ENCODE measurements at regions not wholly inside any gene's neighbourhood (a gene's known extent, or its start where the extent isn't known, plus 50 kb on each side); places are given as distances from the start of the nearest gene placed in this dataset.
"Not testable (repeated sequence)": the region's sequence is repeated elsewhere in the genome, so short reads cannot be mapped to it uniquely, and the experiment has no call there.

DNA sequence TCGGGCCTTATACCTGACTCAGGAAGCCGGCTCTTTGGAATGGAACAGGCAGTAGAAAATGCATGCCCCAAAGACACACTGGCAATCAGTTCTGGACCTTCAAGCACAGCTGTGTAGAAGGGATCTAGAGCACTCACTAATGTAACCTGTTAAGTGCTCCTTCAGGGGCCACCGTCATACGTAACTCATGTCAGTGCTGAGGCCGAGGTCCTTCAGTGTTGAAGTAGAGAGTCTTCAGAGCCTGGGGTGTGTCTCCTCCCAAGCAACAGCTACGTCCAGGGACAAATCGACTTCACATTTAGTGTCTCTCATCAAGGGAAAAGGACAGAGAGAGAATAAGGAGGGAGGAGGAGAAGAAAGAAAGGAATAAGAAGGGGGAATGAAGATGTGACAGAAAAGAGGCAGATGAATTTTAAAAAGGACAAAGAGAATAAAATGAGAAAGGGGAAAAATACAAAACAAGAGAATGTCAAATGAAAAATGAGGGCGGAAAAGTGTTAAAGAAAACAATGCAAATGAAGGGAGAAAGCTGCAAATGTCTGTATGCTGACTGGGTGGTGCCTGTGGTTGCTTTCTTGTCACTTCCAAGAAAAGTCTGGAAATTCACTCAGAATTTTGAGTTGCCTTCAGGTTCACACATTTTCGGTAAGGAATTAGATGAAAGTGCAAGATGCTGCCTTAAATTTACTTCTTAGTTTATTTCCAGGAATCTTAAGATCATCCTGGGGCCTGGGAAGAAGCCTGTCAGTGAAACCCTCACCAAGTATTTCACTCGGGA lies 989.4 kb downstream of the GRID1 start:
- DNase-seq = no peak

DNA sequence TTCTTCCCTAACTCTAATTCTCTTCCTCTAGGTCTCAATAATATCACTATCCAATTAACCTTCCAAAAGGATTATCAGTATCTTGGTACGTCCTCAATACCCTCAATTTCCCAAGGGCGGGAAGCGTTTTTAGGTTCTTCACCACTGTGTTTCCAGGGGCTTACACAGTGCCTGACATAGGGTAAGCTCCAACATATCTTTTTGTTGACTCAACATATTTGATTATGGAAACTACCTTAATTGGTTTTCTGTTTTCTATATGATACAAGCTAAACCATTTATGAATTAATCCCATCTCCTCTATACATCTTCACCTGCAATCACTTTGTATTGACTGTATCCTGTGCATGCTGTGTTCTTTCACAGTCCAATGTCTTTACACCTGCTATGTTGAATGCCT lies 987.3 kb downstream of the GRID1 start:
- no peak for DNase-seq

DNA sequence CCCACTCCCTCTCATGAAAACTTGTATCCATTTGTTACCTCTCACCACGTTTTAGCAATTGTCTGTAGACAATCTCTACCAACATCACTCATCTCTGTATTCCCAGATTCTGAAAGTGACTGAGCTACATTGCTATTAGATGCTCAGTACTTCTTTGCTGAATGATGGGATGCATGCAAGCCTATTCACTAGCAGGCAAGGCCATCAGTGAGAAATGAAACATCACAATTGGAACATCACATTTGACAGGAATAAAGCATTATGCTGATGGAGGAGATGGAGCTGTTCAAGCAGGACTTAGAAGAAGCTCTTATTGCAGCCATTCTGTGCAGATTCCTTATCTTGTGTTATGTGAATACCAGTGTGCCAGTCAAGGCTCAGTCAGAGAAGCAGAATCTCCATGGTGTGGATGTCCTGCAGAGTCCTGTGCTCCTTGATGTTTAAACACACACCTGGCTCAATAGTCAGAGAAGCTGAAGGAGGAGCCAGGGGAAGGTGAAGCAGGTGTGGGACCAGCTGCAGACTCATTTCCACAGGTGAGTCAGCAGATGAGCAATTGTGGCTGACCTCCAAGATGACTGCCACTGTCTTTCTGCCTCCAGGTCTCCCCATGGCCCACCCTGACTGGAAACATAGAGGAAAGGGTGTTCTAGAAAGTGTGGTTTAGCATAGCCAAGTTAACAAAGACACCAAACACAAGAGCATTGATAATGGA lies 965.5 kb downstream of the GRID1 start:
- no peak for DNase-seq

DNA sequence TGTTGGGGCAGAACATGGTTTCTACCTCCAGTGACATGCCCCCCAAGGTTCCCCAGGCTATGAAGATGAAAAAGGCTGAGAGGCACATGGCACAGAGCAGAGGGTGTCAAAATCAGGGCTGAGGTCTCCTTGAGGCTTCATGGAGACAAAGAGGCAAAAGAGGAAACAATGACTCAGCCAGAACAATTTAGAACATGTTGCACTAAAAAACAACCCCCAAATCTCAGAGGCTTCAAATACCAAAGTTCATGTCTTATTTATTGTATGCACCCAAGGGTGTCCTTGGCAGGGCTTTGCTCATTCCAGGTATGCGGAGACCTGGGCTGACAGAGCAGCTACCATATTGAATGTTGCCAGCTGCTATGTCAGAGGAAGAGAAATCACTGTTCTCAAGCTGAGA lies 964.1 kb downstream of the GRID1 start:
- DNase-seq = no peak

DNA sequence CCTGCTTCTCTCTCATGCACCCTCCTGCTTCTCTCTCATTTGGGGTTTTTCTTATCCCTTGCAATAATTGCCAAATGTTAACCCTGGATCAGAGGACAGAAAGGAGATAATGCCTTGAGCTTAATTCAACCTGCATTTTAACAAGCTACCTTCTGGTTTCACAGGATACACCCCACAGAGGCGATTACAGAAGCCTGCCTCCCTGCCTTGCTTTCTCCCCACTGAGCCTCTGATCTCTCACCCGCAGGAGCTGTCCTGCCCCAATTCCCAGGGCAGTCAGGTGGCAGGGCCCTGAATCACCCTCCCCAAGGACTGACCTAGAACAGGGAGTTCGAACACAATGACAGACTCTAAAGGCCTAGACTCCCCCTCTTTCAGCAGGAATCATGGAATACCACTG lies 959.5 kb downstream of the GRID1 start:
- DNase-seq = no peak

DNA sequence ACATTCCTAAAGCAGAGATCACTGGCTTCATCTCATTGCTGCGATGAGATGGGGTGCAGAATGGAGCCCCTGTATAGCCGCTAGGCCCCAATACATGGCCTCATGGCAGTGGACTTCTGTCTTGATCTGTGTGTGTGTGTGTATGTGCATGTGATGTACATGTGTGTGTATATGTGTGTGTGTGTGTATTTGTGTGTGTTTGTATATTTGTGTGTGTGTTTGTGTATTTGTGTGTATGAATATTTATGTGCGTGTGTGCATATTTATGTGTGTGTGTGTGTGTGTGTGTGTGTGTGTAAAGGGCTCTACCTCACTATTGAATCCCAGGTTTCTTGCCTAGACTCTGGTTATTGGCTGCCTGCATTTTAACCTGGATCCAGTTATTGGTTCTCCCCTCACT lies 958.2 kb downstream of the GRID1 start:
- DNase-seq = no peak

DNA sequence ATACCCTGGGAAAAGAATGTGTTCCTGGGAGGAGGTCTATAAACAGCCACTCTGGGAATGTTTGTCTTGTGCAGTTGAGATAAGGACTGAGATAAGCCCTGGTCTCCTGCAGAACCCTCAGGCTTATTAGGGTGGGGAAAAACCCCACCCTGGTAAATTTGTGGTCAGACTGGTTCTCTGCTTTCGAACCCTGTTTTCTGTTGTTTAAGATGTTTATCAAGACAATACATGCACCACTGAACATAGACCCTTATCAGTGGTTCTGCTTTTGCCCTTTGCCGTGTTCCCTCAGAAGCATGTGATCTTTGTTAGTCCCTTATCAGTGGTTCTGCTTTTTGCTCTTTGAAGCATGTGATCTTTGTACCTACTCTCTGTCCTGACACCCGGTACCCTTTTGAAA lies 956.0 kb downstream of the GRID1 start:
- not testable (repeated sequence) for DNase-seq

DNA sequence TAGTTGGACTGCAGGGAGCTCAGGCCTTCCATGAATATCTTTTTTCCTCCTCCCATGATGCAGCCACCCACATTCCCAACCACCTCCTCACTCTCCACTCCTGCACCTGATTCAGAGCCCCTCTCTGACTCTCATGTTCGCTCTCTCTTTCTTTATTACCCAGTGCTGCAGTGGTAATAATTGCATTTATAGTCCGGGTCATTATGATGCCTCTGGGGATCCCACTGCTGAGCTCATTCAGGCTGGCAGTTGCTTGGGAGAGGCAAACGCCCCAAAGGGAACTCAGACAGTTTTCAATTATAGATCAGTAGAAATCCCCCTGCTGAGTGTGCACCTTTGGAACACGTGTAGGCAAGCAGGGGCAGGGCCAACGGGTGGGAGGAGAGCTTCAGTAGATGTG lies 953.0 kb downstream of the GRID1 start:
- no peak for DNase-seq

DNA sequence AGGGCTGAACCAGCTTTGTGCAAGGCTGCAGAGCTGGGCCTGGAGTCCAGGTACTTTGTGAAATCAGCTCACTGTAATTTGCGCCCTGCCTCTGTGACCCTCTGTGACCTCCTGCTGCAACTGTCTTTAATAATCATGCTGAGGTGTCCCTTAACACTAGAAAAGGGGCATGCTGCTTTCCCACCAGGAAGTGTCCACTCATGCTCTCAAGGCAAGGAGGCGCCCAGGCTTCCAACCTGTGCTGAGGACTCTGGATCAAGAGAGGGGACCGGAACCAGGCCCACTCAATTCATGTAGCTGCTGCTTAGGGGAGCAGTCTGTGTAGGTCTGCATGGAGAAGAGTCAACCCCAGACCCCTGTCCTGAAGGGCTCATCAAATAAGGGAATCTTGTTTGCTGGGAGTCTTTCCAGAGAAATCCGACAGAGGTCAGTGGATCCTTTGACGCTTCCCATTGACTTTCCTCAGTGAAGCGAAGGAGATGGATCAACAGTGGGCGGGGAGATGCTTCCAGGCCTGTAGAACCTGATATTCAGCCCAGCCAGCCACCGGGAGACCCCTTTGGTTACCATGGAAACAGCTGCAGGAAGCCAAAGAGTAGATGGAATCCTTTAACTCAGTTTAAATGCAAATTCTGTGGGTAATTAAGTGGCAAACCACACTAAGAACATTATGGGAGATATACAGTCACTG lies 945.9 kb downstream of the GRID1 start:
- DNase-seq = no peak

DNA sequence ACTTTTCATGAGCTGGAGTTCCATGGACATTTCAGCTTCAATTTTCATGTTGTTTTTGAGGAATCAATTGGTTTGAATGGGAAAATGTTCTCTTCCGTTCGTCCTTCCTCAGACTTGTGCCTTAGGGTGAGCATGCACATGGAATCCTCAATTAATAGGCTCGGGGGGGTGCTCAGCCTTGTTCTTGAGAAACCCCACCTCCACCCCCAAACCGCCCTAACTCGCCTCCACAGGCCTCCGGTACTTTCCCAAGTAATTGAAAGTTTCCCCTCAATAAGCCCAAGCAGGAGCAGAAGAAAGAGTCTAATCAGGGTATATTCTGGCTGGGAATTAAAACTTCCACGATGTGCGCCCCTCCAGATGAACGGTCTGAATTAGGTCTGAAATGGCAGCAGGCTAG lies 945.2 kb downstream of the GRID1 start:
- DNase-seq = no peak

DNA sequence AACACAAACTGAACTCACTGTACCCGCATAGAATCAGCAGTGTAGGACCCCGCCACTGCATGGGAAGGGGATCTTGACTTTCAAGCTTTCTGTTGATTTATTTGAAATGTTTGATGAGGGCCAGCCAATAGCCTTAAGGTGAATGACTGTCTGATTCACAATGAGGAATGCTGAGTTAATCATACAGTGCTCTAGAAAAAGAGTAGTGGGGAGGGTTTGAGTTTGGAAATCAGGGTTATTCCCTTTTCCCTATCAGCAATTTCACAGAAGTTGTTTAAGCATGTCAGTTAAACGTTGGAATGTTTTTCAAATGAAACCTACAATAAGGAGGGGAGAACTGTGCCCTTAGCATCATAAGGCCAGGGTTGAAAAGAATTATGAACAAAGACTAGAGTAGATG lies 937.5 kb downstream of the GRID1 start:
- DNase-seq = no peak

DNA sequence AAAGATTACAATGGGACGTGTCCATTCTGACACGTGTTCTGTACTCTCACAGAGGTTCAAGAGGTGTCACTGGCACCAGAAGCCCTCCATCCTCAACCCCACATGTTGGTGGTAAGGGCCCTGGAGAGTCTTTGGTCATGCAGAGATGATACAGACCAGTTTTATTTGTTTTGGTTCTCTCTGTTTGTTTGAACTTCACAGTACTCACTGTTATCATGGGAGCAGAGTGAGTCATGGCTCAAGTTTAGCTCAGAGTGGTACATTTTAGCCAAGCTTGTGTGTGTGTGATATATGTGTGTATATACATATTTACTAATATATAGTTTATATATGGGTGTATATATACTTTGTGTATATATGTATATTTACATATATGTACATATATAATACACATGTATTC lies 935.6 kb downstream of the GRID1 start:
- DNase-seq = no peak

DNA sequence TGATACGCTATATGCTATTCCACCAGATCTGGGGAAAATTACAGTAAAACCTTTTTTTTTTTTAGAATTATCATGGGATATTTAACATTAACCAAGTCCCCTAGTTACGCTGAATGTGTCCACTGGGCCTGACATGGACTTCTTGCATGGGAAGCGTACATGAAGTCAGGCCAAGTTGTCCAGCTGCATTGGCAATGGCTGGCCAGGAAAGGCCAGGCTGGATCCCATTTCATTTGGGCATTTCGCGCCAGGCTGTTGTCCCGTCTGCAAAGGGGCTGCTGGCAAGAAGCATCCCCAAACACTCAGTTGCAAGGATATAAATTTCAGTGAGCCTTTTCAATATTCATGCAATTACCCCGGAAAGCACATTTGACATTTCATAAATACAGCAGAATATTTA lies 933.3 kb downstream of the GRID1 start:
- no peak for DNase-seq

DNA sequence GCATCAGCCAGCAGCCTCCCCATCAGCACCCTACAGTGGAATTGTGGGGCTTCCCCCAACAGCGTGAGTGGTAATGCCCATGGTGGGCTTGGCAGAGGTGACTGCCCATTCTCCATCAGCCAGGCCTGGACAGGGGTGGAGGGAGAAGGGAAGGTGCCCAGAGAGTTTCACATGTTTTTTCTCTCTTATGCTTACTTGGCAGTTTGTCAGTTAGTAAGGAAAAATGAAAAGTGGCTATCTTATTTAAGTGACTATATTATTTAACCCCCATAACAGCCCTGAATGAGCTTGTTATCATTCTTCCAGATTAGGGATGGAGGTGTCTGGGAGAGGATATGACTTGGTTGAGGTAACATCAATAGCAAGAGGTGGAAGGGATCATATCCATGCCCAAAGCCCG lies 921.7 kb downstream of the GRID1 start:
- no peak for DNase-seq

DNA sequence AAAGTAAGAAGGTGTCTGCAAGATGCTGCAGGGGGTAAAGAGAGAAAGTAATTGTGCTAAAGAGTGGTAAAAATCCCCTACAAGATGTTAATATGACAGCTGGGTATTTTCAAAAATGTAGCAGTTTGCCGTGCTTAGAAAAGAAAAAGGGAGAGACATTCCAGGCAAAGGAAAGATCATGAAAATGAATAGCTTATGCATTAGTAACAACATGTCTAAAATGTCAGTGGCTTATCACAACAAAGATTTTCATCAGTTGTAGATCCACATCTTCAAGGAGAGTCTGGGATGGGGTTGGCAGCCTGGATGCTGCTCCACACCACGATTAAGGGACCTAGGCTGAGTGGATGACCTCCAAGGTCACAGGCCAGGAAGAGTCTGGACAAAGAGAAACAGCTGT lies 920.9 kb downstream of the GRID1 start:
- DNase-seq = no peak

DNA sequence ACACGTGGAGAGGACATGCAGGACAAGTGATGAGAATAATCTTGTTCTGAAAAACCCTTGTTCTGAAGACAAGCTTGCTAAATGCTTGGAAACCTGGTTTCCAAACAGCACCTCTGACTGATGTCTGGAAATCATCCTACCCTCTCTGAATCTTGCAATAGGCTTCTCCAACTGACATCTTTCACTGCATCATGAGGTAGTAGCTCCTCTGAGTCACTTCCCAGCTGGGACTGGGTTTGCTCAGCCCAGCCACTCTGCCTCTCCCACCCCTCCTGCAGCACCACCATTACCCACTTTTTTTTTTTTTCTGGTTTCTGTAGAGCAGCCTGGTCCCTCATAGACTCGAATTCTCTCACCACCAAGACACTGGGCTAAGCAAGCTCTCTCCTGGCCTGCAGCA lies 919.8 kb downstream of the GRID1 start:
- DNase-seq = no peak

DNA sequence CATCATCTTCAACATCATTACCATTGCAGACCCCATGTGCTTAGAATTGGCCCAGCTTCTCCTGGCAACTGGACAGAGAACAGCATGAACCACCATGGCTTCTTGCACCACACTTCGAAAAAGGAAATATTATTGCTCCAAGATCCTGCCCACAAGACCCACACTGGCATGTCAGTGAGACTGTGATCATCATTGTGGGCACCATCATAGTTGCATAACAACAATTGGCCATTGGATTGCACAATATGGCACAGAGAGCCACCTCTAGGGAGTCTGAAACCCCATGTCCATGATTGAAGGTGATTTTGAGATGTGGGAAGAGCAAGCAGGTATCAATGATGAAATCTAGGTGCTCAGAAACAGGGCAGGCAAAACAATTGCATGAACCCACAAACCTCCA lies 918.9 kb downstream of the GRID1 start:
- no peak for DNase-seq

DNA sequence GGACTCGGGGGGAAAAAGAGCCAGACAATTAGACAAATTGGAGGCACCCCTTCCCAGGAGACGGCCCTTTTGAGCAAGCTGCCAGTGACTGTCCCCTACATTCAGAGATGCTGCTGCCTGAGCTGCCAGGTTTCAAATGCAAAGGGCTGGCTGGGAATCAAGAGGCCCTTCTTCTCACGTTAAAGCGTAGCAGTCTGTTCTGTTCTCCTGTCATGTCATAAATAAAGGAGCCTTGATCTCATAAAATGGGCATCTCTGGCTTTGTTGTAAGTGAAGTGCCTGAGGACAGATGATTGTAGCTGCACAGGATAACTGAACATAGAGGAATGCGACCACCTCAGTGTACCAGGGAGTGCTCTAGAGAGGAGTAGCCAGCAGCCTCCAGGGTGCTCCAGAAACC lies 917.9 kb downstream of the GRID1 start:
- DNase-seq = no peak

DNA sequence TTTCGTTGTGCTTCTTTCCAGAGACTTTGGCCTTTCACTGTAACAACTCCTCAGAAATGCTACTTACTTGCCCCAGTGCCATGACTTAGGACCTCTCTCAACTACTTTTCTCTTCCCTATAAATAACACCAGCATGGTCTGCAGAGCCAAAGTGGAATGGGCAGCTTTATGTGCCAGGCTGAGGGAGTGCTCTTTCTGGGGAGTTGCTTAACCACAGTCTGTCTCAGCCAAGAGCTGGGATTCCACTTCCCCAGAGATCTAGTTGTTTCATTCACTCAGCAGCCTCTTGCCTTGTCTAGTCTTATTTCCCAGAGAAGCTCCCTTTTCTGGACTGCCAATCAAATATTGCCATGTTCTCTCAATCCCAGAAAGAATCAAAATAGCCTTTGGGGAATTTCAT lies 912.2 kb downstream of the GRID1 start:
- DNase-seq = no peak

DNA sequence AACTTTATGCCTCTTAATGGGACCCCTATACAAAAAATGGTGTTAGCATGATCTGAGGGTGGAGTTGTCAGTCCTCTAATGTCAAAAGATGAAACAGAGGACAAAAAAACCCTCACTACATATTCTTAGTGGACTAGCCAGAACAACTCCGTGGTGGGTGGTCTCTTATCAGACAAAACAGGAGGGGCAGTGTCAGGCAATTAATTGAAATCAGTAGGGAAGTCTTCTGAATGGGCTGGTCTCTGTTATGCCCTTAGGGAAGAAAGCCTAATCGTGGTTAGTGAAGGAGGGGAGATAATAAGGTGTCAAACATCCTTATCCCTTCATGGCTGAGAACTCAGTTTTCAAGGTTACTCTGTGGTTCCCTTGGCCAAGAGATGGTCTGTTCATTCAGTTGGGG lies 909.4 kb downstream of the GRID1 start:
- DNase-seq = no peak

DNA sequence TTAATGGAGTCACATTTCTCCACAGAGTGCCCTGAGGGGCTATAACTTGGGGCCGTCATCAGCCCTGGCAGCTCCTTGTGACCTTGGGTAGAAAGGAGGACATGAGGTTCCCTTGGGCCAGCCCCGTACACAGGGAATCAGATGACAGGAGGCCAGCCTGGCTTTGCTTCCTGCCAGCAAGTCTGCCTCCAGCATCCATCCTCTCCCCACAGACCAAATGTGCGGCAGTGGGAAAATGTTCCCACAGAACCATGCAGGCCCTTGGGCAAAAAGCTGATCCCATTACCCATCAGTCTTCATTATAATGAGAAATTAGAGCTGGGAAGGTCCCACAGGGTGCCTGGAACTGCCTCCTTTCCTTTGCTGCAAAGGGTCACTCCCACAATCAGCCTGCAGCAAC lies 908.3 kb downstream of the GRID1 start:
- no peak for DNase-seq

DNA sequence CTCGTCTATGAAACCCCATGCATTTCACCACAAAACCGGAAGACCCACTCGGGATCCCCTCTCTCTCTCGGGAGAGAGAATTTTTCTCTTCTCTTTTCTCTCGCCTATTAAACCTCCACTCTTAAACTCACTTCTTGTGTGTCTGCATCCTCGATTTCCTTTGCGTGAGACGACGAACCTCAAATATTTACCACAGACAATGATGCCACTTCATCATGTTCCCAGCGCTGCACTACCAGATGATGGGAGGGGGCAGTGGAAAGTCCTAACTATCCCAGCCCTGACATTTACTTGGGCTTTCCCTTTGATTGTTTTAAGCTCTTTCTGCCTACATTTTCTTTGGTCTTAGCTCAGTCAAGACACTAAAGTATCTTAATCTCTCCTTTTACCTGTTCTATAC lies 906.7 kb downstream of the GRID1 start:
- no peak for DNase-seq

DNA sequence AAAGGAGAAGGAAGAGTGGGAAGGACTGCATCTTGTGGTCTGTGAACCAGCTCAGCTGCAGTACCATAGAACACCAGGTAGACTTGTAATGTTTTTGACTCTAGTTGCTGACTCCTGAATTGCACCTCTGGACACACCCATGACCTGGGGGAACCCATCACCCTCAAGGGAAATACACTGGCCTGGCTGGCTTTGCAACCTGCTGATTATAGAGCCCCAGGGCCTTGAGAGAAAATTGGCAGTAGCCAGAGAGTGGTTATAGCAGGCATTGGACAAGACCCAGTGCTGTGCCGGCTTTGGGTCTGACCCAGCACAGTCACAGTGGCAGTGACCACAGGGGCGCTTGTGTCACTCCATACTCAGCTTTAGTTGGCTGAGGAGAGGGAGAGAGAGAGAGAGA lies 902.3 kb downstream of the GRID1 start:
- no peak for DNase-seq

DNA sequence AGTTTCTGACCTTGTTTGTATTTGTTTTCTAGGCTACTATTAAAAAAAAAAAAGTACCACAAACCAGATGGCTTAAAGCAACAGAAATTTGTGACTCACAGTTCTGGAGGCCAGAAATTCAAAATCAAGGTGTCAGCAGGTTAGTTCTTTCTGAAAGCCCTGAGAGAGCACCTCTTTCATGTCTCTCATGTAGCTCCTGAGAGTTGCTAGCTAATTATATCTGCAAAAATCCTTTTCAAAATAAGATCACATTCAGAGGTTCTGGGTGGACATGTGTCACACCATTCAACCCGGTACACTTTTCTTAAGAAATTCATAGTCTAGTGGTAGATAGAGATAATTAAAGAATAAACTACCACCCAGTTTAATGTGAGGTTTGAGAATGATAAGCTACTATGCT lies 888.6 kb downstream of the GRID1 start:
- DNase-seq = no peak
